Peyer's patch (tissue), 4 donors: ENCODE measurements at regions not wholly inside any gene's neighbourhood (a gene's known extent, or its start where the extent isn't known, plus 50 kb on each side); places are given as distances from the start of the nearest gene placed in this dataset.

Experiments
- DNase-seq, 3 donors: peaks; one replicate each; pipeline ENCODE4 v3.0.0-alpha.2; 2017 to 2019
- H3K27ac ChIP-seq, 4 donors: fragments of 200-600 bp; sonication (generic); one replicate each; pipeline ENCODE4 v1.5.1; 2016 to 2019
- H3K27me3 ChIP-seq, 2 donors: fragments of 200-600 bp; sonication (generic); one replicate each; pipeline ENCODE4 v1.5.1; 2019
- H3K36me3 ChIP-seq, 3 donors: fragments of 200-600 bp; sonication (generic); one replicate each; pipeline ENCODE4 v1.5.1; 2016 to 2019
- H3K4me1 ChIP-seq, 4 donors: fragments of 200-600 bp; sonication (generic); one replicate each; pipeline ENCODE4 v1.5.1; 2016 to 2019
- H3K4me3 ChIP-seq, 4 donors: fragments of 200-600 bp; sonication (generic); 1 replicate in 3 of 4; 2 replicates in 1 of 4; pipeline ENCODE4 v1.5.1; 2016 to 2019; ENCODE audit warnings: mild to moderate bottlenecking in 1 of 4
- H3K9me3 ChIP-seq, 4 donors: fragments of 200-600 bp; sonication (generic); one replicate each; pipeline ENCODE4 v1.5.1; 2016 to 2019; ENCODE audit warnings: mild to moderate bottlenecking in 1 of 4
- POLR2A ChIP-seq, 2 donors: fragments of 450-650 bp; IDR thresholded peaks; one replicate each; pipeline ENCODE4 v1.5.1; 2017; ENCODE audit warnings: antibody characterized with exemption in 2 of 2, mild to moderate bottlenecking in 2 of 2, moderate library complexity in 2 of 2
- TF ChIP-seq, protein P1 (sequence below), 6 experiments: fragments of 450-650 bp in 4 of 6; fragments of 200-600 bp in 2 of 6; sonication (generic) in 1 of 6; IDR thresholded peaks; one replicate each; pipeline ENCODE4 v1.5.1; 2017 to 2019; ENCODE audit warnings: antibody characterized with exemption in 6 of 6, mild to moderate bottlenecking in 3 of 6, moderate library complexity in 1 of 6

DNA sequence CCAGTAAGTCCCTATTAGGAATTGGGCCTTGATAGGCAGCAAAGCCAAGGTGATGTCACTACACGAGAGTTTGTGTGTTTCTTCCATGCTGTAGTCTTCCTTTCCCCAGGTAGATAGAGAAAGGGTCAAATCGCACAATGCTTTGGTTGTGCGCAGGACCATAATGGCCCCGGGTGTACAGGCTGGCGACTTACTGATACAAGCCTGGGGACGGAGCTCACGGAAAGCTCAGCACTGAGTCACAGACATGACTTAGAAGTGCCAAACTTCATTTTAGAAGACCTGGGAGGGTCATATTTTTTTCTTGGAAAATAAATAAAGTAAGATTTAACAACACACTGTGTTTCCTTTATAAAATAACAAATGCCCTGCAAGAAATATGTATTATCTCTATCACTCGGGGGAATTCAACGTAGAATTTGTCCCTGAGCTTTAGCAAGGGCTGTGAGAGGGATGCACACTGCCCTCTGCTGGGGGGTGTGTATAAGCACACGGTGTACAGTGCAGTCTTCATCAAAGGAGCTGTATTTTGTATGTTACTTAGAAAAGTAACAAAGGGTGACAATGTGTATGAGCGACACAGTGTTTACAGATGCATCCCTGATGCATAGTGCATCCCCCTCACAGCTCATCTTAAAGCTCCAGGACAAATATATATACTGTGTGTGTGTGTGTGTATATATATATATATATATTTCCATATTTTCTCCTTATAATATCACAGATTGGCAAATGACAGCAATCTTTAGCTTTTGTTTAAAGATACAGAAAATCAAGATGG lies 254.5 kb upstream of the VEGFC start:
- Histone ChIP-seq H3K36me3 (no peaks in the 10 kb centered on the region), H3K9me3 (no peaks in the 10 kb centered on the region), H3K4me1 (no peaks in the 10 kb centered on the region), H3K27me3 (no peaks in the 10 kb centered on the region), H3K4me3 (no peak overlapping the region), H3K27ac (no peak overlapping the region)
- DNase-seq: peak in 2 of 3 donors; percentile 50 to 55
- no peak for TF ChIP-seq POLR2A (IDR thresholded peaks at IDR 0.05)
- TF ChIP-seq, protein P1, sequence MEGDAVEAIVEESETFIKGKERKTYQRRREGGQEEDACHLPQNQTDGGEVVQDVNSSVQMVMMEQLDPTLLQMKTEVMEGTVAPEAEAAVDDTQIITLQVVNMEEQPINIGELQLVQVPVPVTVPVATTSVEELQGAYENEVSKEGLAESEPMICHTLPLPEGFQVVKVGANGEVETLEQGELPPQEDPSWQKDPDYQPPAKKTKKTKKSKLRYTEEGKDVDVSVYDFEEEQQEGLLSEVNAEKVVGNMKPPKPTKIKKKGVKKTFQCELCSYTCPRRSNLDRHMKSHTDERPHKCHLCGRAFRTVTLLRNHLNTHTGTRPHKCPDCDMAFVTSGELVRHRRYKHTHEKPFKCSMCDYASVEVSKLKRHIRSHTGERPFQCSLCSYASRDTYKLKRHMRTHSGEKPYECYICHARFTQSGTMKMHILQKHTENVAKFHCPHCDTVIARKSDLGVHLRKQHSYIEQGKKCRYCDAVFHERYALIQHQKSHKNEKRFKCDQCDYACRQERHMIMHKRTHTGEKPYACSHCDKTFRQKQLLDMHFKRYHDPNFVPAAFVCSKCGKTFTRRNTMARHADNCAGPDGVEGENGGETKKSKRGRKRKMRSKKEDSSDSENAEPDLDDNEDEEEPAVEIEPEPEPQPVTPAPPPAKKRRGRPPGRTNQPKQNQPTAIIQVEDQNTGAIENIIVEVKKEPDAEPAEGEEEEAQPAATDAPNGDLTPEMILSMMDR (IDR thresholded peaks at IDR 0.05): peak in 5 of 6 experiments; percentile 26 to 63 (median 56)

DNA sequence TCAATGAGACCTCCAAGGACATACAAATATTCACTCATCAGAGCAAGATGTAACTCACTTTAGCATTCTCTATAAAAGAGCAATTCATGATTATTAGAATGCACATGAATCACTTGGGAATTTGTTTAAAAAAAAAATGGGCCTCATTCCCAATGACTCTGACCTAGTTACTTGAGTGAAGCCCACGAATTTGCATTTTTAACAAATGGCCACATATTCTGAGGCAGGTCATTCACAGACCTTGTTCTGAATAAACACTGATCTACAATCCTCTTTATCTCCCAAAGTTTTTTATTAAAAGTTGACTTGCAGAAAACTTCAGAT lies 255.1 kb upstream of the VEGFC start:
- Histone ChIP-seq H3K9me3 (no peaks in the 10 kb centered on the region), H3K36me3 (no peaks in the 10 kb centered on the region), H3K4me1 (no peaks in the 10 kb centered on the region), H3K4me3 (no peak overlapping the region), H3K27me3 (no peaks in the 10 kb centered on the region), H3K27ac (no peak overlapping the region)
- DNase-seq: no peak
- no peak for TF ChIP-seq POLR2A (IDR thresholded peaks at IDR 0.05)
- TF ChIP-seq, protein P1 (IDR thresholded peaks at IDR 0.05): no peak

- no peak overlapping the region for H3K27ac ChIP-seq
- no peaks in the 10 kb centered on the region for H3K9me3 ChIP-seq
- H3K4me3 ChIP-seq: no peak overlapping the region
- H3K36me3 ChIP-seq: no peaks in the 10 kb centered on the region
- no peaks in the 10 kb centered on the region for H3K27me3 ChIP-seq
- no peak for DNase-seq
- no peak for TF ChIP-seq POLR2A (IDR thresholded peaks at IDR 0.05)
- TF ChIP-seq, protein P1 (IDR thresholded peaks at IDR 0.05): peak in 4 of 6 experiments; percentile 19 to 28 (median 21)
- H3K4me1 ChIP-seq: no peaks in the 10 kb centered on the region
Measured at GRCh38 chr4:177051473-177052060, 258.1 kb upstream of the NEIL3 start.

DNA sequence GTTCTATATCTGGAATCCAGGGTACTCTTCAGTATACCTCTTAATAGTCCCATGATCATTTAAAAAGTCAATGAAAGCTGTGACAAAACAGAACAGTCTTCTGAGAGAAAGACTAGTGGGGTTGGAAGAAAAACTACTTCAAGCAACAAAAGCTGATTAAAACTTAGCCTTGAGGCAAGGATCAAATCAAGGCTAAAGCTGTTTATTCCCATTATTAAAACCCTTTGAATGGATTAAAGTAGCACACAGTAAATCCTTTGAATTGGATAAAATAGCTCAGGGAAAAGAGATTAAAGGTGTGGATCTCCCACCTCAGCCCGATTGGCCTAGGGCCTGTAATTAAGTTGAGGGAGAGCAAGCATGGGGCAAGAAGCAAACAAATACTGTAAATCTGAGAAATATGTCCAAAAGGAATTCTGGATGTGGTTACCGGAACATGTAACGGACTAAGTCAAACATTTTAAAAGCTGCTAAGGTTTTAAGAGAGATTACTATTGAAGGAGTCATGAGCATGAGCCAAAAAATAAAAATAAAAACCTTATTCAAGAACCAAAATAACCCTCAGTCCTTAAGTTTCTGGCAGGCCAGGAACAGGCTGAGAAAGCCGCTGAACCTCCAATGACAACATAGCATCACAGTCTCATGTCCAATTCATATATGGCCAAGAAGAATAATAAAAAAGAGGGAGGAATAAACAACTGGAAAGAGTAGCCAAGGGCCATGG lies 257.3 kb upstream of the NEIL3 start:
- Histone ChIP-seq H3K4me1 (no peaks in the 10 kb centered on the region), H3K4me3 (no peak overlapping the region), H3K36me3 (no peaks in the 10 kb centered on the region), H3K9me3 (no peaks in the 10 kb centered on the region), H3K27me3 (no peaks in the 10 kb centered on the region), H3K27ac (no peak overlapping the region)
- DNase-seq: no peak
- TF ChIP-seq, protein P1 (IDR thresholded peaks at IDR 0.05): no peak
- no peak for TF ChIP-seq POLR2A (IDR thresholded peaks at IDR 0.05)

GRCh38 chr4:177057186-177057585 lies 252.5 kb upstream of the NEIL3 start:
- no peak for TF ChIP-seq POLR2A (IDR thresholded peaks at IDR 0.05)
- TF ChIP-seq, protein P1 (IDR thresholded peaks at IDR 0.05): no peak
- no peak overlapping the region for H3K27ac ChIP-seq
- no peaks in the 10 kb centered on the region for H3K27me3 ChIP-seq
- no peak overlapping the region for H3K4me3 ChIP-seq
- H3K9me3 ChIP-seq: no peaks in the 10 kb centered on the region
- DNase-seq: no peak
- no peaks in the 10 kb centered on the region for H3K36me3 ChIP-seq
- no peaks in the 10 kb centered on the region for H3K4me1 ChIP-seq
